Lung (tissue), 11 donors: ENCODE measurements at regions not wholly inside any gene's neighbourhood (a gene's known extent, or its start where the extent isn't known, plus 50 kb on each side); places are given as distances from the start of the nearest gene placed in this dataset.

Experiments used
- ATAC-seq: fragments of 200-7000 bp; cut with Tn5 transposase; one replicate; pipeline ENCODE4 v1.9.1; 2020; ENCODE audit warnings: moderate number of reproducible peaks; ENCODE audit not compliant: insufficient read depth, low FRiP score
- DNase-seq, 3 donors: peaks; one replicate each; pipeline ENCODE4 v3.0.0-alpha.2; 2013 to 2017
- H3K27ac ChIP-seq, 2 donors: one replicate each; pipeline ENCODE4 v1.5.1; 2013; ENCODE audit warnings: mild to moderate bottlenecking in 2 of 2, moderate library complexity in 2 of 2, control low read depth in 1 of 2, inconsistent platforms in 1 of 2, low read depth in 1 of 2, low read length in 1 of 2
- H3K27me3 ChIP-seq, 3 donors: one replicate each; pipeline ENCODE4 v1.5.1; 2013; ENCODE audit warnings: low read length in 2 of 3; ENCODE audit not compliant: control insufficient read depth in 3 of 3, insufficient read depth in 3 of 3
- H3K36me3 ChIP-seq, 4 donors: one replicate each; pipeline ENCODE4 v1.5.1; 2013; ENCODE audit warnings: low read length in 4 of 4, mild to moderate bottlenecking in 1 of 4, moderate library complexity in 1 of 4; ENCODE audit not compliant: control insufficient read depth in 4 of 4, insufficient read depth in 4 of 4
- H3K4me1 ChIP-seq, 5 donors: one replicate each; pipeline ENCODE4 v1.5.1; 2013; ENCODE audit warnings: low read length in 5 of 5, mild to moderate bottlenecking in 2 of 5, moderate library complexity in 1 of 5; ENCODE audit not compliant: control insufficient read depth in 5 of 5, insufficient read depth in 5 of 5
- H3K4me3 ChIP-seq: one replicate; pipeline ENCODE4 v1.5.1; 2013; ENCODE audit warnings: mild to moderate bottlenecking, control low read depth, moderate library complexity
- H3K9ac ChIP-seq, 2 donors: one replicate each; pipeline ENCODE4 v1.5.1; 2013; ENCODE audit warnings: low read length in 2 of 2, control low read depth in 1 of 2; ENCODE audit not compliant: insufficient read depth in 1 of 2
- H3K9me3 ChIP-seq, 4 donors: one replicate each; pipeline ENCODE4 v1.5.1; 2013; ENCODE audit warnings: low read length in 3 of 4, mild to moderate bottlenecking in 1 of 4, moderate library complexity in 1 of 4; ENCODE audit not compliant: control insufficient read depth in 4 of 4, insufficient read depth in 3 of 4
- CTCF ChIP-seq: IDR thresholded peaks from 2 replicates; pipeline ENCODE4 v1.5.1; 2012; ENCODE audit warnings: mild to moderate bottlenecking; ENCODE audit errors: control extremely low read depth, extremely low read depth
- WGBS, 2 donors: extraction: QIAGEN DNeasy Blood & Tissue Kit; methylation state at CpG; one replicate each; pipeline ENCODE4 v1.1.7; 2013; 5-methylcytosine and 5-hydroxymethylcytosine counted together
- donor health status: control.
- donor health status: control.
- donor health status: Bipolar disorder and iron deficiency.
- donor health status: healthy.
- donor health status: DM: yes; HTN: yes; CAD: no.

DNA sequence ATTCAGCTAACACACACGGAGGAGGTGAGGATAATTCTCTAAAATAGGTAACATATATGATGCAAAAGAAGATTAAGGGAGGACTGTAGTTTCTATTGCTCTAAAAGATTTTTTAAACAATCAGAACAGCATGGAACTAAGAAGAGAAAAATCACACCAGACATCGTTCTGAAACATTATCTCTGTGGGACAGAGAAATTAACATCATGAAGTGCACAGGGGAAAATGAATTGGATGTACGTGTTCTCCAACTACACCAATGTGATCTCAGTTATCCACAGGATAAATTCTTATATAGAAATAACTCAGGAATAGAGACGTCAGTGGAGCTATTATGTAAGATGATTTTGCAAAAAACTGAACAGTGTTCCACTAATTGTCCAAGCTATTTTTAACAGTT lies 614.1 kb upstream of the HS3ST1 start:
- WGBS, 2 donors: 82 to 92% methylated on average over 4 of the region's 4 CpGs
- TF ChIP-seq CTCF: no peak
- no peaks in the 10 kb centered on the region for H3K4me1 ChIP-seq

DNA sequence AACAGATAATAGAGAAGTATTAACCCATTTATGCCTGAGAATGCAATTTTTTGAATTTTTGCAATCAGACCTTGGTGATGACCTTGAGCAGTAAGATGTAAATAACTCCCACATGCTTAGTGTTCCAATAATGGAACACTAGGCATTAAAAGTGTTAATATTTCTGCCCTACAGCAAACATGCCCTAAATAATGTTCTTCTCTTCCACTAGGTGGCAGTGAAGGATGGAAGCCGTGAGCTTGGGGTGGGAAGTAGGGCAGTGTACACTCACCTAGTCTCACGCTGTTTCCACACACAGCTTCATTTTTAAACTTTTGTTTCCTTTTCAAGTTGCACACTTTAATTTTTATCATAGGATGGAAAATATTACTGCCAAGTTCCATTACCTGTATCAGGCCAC lies 613.1 kb upstream of the HS3ST1 start:
- TF ChIP-seq CTCF: peak; percentile 9
- Histone ChIP-seq H3K27me3 (no peaks in the 10 kb centered on the region), H3K36me3 (peaks cover 0 to 3% (median 0%) of the 10 kb centered on the region in 4 donors), H3K4me1 (no peaks in the 10 kb centered on the region), H3K9me3 (peaks cover 0 to 10% (median 3%) of the 10 kb centered on the region in 4 donors), H3K4me3 (no peak overlapping the region), H3K9ac (no peak overlapping the region), H3K27ac (no peak overlapping the region)
- DNase-seq: peak in 2 of 3 donors; percentile 3 to 4
- WGBS, 2 donors: 32 to 54% methylated on average over 2 of the region's 2 CpGs
- ATAC-seq: no peak

More for the DNA sequence above, 614.1 kb upstream of the HS3ST1 start:
- Histone ChIP-seq H3K9ac (no peak overlapping the region), H3K27me3 (no peaks in the 10 kb centered on the region), H3K36me3 (peaks cover 0 to 3% (median 0%) of the 10 kb centered on the region in 4 donors), H3K27ac (no peak overlapping the region), H3K4me3 (no peak overlapping the region), H3K9me3 (peaks cover 0 to 10% (median 3%) of the 10 kb centered on the region in 4 donors)
- DNase-seq (no peak), ATAC-seq (no peak)

GRCh38 chr4:12036450-12036849 lies 607.8 kb upstream of the HS3ST1 start:
- H3K4me1 ChIP-seq: no peaks in the 10 kb centered on the region
- WGBS, 2 donors: 66 to 80% methylated on average over 3 of the region's 3 CpGs
- peaks cover 0 to 3% (median 0%) of the 10 kb centered on the region in 4 donors for H3K36me3 ChIP-seq
- ATAC-seq: no peak
- no peak for TF ChIP-seq CTCF
- no peaks in the 10 kb centered on the region for H3K27me3 ChIP-seq
- H3K9me3 ChIP-seq: peaks cover 0 to 10% (median 4%) of the 10 kb centered on the region in 4 donors
- H3K27ac ChIP-seq: no peak overlapping the region
- DNase-seq: no peak
- no peak overlapping the region for H3K9ac ChIP-seq
- no peak overlapping the region for H3K4me3 ChIP-seq

- WGBS, 2 donors: 89 to 93% methylated on average over 5 of the region's 5 CpGs
- TF ChIP-seq CTCF: no peak
- Histone ChIP-seq H3K9ac (no peak overlapping the region), H3K27me3 (no peaks in the 10 kb centered on the region), H3K36me3 (no peaks in the 10 kb centered on the region), H3K9me3 (no peaks in the 10 kb centered on the region), H3K4me1 (no peaks in the 10 kb centered on the region), H3K4me3 (no peak overlapping the region), H3K27ac (no peak overlapping the region)
- DNase-seq: no peak
- ATAC-seq: no peak
These were observed 599.6 kb upstream of the HS3ST1 start for GRCh38 chr4:12028258-12028657.
